ENCODE measurements at regions not wholly inside any gene's neighbourhood (a gene's known extent, or its start where the extent isn't known, plus 50 kb on each side); places are given as distances from the start of the nearest gene placed in this dataset.
"Not testable (repeated sequence)": the region's sequence is repeated elsewhere in the genome, so short reads cannot be mapped to it uniquely, and the experiment has no call there.

DNA sequence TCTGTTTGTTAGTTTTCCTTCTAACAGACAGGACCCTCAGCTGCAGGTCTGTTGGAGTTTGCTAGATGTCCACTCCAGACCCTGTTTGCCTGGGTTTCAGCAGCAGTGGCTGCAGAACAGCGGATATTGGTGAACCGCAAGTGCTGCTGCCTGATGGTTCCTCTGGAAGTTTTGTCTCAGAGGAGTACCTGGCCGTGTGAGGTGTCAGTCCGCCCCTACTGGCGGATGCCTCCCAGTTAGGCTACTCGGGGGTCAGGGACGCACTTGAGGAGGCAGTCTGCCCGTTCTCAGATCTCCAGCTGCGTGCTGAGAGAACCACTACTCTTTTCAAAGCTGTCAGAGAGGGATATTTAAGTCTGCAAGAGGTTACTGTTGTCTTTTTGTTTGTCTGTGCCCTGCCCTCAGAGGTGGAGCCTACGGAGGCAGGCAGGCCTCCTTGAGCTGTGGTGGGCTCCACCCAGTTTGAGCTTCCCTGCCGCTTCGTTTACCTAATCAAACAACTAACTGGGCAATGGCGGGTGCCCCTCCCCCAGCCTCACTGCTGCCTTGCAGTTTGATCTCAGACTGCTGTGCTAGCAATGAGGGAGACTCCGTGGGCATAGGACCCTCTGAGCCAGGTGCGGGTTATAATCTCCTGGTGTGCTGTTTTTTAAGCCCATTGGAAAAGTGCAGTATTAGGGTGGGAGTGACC is 634.3 kb upstream of the CHD1 start:
- DNase-seq, result not testable (repeated sequence)

DNA sequence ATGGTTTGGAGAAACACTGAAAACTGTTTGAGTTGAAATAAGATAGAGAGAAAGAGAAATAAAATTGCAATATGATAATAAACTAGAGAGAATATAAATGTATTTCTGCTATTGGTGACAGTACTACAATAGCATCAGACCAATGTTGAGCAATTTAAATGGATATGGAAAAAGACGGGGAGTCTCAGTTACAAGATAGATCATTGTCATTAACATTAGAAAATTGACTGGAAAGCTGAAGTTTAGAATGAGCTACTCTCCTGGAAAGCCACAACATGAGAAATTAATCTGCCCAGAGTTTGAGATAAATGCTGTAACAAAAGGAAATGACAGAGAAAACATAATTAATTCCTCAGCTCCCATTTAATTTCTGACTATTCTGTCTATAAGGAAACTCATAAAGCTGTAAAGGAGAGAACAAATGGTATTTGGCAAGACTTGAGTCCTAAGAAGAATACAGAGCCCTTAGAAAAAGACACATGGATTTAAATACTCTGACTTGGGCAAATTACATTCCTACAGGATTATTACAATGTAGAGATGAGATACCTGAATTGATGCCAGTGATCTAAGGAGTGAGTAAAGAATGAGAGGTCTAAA is 624.5 kb upstream of the CHD1 start:
- no peak for DNase-seq

DNA sequence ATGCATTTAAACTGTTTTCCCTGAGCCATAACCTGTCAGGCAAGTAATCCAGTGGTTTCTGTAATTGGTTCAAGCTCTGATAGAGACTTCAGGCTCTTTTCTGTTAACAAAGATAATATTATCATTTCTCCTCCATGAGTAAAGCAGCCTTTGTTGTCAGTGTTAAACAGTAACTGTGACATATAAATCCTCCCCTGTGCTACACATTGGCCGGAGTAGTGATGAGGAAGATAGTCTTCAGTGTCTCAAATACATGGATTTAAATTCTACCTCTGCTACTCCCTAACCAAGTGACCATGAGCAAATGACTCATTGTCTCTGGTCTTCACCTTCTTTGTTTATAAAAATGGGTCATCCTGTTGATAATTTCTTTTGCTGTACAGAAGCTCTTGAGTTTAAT is 615.5 kb upstream of the CHD1 start:
- DNase-seq, result peak; percentile 78

DNA sequence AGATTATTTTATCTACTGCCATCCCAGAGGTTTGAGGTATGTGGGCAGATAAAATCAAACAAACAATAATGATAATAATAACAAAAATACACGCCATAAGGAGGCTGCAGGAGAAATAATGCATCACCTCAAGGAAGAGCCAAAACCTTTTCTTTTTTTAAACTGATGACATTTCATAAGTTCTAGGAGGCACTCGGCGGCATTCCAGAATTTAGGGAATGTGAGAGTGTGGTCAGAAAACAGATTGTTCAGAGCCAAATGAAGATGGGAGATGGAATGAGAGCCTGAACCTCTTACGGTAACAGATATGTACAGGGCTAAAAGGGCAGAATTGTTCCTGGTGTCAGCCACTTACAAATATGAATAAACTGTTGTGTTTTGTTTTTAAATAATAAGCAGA is 615.0 kb upstream of the CHD1 start:
- no peak for DNase-seq

DNA sequence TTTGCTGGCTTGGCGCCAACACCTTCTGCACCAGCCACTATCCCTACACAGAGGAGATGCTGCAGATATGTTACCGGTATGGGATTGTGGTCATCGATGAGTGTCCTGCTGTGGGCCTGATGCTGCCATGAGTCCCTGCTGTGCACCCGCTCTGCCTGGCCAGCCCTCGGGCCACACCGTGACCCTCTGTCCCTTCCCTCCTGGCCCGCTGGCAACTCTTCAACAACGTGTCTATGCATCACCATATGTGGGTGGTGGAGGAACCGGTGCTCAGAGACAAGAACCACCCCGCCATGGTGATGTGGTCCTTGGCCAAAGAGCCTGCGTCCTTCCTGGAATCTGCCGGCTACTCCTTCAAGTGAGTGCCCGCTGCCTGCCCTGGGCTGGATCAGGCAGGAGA is 605.4 kb upstream of the CHD1 start:
- DNase-seq, result not testable (repeated sequence)

DNA sequence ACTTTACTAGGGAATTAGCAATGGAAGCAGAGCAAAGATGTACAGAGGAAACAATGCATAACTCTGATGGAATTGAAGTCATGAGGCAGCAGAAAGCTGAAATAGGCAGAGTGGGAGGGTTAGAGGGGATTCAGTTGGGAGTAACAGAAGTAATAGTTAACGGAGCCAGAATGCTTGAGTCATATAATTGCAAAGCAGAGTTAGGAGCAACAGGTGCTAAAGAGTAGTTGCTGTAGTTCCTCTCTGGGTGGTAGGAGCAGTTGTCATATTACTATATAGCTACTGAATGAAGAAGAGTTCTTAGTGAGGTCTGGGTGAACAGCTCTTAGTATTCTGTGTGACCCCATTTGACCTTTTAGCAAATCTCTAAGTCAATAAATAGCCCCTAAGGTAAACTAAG is 592.9 kb upstream of the CHD1 start:
- DNase-seq, result not testable (repeated sequence)

DNA sequence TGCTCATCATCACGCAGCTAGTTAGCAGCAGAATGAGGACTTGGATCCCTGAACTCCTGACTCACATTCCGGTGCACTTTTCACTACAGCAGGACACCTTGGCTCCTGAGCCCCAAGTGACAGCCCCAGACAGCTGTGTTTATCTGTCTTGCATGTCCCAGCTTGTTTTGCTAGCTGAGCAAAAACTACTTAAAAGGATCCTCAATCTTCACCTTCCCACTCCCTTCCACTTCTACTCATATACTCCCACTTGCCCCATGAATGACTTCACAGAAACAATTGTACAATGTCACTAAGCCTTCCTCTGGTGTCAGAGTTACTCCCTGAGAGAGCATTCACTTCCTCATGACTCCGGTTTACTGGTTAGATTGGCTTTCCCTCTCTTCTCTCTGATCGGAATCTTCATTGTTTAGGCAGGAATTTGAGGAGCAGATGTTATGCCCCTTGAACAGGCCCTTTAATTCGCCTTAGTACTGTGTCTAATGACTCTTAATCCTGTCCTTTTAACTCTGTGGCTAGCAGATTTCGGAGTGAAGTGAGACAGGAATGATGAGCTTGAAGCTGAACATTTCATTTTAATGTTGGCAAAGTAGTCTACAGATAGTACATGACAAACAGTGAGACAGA is 587.2 kb upstream of the CHD1 start:
- not testable (repeated sequence) for DNase-seq

DNA sequence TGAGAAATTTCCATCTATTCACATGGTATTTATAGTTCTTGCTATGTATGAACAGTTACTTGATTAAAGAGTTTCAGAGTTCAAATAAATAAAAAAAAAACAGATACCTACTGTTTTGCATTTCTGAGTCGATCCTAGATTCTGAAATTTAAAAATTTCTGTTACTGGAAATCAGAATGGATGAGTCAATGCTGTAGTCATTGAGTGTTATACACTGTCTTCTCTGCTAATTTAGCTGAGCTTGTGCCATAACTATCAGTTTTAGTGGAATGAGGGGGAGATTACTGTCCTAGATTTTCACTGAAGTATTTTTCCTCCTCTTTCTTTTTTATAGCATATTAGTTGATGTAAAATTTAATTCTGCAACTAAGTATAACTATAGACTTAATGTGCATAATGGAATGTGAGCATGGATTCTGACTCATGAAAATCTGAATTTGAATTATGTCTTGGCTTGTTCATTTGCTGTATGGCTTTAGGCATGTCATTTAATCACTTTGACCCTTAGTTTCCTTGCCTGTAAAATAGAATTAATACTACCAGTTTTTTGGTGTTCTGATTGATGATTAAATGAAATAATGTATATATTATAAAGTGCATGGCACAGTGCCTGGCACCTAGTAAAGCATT is 581.5 kb upstream of the CHD1 start:
- DNase-seq, result not testable (repeated sequence)

DNA sequence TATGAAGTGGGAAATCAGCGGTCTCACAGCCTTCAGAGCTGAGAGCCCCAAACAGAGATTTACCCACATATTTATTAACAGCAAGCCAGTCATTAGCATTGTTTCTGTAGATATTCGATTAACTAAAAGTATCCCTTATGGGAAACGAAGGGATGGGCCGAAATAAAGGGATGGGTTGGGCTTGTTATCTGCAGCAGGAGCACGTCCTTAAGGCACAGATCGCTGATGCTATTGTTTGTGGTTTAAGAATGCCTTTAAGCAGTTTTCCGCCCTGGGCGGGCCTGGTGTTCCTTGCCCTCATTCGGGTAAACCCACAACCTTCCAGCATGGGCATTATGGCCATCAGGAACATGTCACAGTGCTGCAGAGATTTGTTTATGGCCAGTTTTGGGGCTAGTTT is 580.3 kb upstream of the CHD1 start:
- not testable (repeated sequence) for DNase-seq

DNA sequence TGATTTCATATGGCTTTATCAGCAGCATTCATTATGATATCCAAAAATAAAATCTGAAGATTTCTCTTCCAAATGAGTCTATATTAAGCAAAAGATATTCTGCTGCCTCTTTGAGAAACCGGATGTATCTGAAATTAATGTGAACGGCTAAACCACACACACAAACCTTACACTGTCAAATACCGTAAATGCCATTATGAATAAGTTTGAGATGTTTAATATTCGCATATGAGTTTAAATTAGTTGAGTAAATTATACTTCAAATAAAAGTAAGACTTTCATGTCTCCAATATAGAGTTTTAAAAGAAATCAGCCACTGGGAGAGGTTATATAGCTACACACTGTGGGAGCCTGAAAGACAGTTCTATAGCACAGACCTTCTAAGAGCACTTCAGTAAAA is 566.6 kb upstream of the CHD1 start:
- DNase-seq, result not testable (repeated sequence)

DNA sequence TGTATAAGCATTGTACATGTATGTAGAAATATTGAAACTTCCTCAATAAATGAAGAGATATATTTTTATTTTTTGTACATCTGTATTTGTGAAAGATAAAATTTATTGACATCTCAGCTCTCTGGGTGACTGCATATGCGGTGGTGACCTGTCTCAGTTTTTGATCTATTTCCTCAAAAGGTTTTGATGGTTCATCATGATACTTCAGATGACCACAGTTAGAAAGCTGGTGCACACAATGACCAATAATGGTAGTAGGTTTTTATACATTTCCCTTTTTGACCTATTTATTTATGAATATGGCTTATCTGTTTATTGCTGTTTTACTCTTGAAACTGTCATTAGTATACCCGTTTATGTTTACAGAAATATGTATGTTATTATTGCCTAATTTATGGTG is 549.6 kb upstream of the CHD1 start:
- DNase-seq, result not testable (repeated sequence)

DNA sequence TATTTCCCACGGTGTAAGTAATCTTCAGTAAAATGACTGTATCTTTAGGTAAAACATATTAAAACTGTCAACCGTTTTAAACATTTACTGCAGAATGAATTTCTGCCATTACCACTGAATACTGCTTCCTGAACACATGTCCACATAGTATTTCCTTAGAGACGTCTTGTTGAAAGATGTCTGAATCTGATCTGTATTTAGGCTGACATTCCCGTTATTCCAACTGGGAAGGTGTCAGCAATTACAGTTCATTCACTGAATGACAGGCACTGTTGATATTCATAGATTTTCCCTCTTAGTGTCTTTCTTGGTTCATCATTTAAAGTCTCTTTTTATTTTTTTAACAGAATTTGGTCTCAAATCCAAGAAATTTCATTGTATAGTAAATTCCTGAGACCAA is 544.5 kb upstream of the CHD1 start:
- not testable (repeated sequence) for DNase-seq

DNA sequence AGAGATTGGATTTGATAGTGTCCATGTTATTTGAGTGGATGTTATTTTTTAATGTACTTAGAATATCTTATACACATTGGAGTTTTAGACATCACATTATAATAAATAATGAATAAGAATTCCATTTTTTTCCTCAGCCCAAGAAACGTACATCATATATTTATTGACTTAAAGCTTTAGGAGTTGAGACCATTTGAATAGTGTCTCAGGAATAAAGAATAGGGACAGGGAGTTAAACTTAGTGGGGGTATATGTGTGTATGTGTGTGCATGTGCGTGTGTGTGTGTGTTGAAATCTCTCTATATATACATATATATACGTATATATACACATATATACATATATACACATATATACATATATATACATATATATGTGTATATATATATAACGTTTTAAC is 542.9 kb upstream of the CHD1 start:
- not testable (repeated sequence) for DNase-seq

DNA sequence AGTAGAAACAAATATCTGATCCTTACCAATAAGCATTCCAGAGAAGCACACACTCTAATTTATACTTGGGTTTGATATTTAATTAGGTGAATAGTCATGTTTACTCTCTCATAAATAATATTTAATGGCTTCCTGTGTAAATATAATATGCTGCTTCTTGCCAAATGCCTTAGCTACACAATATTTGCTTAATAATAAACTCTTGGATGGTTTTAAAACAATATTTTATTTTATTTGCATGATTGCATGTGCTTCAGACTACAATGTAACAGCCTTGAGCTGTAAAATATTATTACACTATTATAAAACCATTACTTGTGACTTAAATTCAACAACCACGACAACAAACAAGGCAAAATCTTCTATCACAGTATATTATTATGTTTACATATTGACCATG is 542.4 kb upstream of the CHD1 start:
- DNase-seq, result not testable (repeated sequence)

DNA sequence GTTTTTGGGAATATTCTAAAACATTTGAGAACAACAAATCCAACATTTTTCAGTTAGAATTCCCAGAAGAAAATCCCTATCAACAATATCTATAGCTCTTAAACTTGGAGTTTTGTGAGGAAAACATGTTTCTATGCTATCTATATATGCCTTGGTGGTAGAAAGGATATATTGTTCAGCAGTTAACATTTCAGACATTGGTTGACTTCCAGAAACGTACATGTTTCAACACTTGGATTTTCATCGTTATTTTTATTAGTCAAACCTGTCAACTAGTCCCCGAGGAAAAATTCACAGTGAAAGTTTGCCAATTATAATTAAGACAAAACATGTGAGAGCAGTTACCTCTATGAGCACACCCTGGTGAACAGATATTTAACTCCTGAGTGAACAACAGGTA is 541.8 kb upstream of the CHD1 start:
- not testable (repeated sequence) for DNase-seq

DNA sequence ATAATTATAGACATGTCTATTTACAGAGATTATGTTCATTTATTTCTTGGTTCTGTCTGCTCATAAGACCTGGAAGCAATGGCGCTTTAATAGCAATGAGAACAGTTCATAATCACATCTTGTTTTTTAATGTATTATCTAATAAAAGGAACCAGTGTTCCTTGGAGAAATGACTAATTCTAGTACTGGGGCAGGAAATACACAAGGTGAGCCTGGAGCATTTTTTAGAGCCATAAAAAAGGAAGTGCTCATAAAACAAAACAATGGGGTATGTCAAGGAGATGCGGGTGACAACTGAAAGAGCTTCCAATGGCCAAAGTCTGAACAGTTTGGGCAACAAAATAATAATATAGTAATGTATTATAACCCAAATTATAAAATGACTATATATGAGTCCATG is 531.9 kb upstream of the CHD1 start:
- DNase-seq, result no peak

DNA sequence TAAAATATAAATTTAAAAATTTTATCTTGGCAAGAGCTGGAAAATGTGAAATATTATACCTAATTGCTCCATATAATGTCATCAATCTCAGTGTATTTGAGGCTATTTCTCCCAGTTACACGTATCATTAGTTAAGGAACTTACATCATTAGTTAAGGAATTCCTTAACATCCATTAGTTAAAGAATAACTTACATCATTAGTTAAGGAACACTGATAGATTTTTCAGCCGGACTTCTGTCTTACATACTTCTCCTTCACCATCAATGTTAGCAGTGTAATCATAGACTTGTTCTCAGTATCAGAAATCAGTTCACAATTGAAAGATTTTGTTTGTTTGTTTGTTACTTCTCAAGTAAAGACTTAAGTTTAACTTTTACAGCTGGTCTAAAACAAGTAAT is 524.4 kb upstream of the CHD1 start:
- no peak for DNase-seq

DNA sequence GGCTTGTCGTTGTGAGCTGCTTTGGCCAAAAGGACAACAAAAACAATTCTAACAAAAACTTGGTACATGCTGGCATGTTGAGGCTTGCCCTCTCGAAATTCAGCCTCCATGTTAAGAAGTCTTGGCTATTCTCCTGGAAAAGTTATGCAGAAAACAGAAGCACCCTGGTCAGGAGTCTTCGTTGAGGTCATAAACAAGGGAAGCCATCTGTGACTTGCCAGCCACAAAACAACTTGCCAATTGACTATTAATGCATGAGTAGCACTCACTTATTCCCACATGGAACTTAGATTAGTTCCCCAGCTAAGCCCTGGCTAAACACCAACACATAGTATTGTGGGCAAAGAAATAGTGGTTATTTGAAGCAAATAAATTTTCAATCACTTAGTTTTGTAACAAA is 521.0 kb upstream of the CHD1 start:
- DNase-seq, result no peak

DNA sequence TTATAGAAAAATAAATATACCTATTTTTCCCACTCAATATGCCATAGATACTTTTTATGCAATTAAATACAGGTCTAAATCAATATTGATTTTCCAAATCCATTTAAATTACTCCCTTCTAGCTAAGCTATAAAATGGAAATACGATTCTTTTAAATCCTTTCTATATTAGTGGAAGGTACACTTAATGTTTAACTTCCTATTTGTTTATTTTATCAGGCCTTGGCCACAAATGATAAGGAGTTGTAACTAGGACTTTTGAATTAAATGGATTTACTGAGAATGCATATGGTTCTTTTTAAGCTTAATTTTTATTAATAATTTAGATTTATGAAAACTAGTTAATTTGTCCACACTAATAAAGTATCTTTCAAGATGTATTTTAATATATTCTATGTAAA is 517.0 kb upstream of the CHD1 start:
- no peak for DNase-seq

DNA sequence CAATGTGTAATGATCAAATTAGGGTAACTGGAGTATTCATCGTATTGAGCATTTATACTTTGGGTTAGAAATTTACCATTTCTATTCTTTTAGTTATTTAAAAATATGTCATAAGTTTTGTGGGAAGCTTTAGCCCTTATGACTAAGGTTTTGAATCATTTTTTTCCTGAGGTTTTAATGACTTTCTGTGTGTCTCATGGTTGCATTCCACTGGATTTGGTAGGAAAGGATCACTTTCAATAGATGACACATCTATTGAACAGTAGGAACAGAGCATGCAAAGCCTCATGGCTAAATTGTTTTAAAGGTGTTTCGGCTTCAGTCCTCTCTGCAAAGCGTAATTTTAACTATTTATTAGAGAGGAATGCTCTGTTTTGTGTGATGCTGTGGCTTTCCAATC is 512.4 kb upstream of the CHD1 start:
- no peak for DNase-seq

DNA sequence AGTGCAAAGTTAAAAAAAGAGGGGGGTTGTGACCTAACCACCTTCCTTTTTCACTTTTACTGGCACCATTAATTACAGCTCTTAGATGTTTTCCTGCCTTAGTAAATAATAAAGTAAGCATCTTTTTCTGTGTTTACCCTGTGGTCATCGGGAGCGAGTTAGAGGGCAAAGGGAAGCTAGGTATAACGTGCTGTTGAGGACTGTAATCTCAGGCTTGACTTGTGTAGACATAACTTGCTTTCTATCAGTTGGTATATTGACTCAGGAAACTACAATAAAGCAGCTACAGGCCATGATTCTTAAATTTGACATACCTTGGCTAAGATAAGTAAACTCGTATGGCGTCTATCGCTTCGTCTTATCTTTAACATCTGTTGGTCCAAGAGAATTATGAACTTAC is 509.8 kb upstream of the CHD1 start:
- no peak for DNase-seq

DNA sequence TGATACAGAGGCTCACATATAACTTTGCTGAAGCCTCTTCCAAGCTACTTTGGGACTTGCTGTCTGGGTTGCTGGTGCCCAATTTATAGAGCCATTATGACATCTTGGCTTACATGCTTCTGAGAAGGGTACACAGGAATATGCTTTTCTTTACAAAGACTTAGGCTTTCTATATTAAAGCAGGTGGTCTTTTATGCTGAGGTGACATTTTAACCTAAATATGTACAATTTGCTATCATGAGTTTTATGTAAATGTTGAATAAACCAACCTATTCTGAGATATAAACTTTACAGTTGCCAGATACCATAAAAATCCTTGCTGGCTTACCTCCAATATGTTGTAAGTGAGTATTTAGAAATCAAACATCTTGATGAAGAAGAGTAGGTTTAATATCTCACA is 509.2 kb upstream of the CHD1 start:
- no peak for DNase-seq

DNA sequence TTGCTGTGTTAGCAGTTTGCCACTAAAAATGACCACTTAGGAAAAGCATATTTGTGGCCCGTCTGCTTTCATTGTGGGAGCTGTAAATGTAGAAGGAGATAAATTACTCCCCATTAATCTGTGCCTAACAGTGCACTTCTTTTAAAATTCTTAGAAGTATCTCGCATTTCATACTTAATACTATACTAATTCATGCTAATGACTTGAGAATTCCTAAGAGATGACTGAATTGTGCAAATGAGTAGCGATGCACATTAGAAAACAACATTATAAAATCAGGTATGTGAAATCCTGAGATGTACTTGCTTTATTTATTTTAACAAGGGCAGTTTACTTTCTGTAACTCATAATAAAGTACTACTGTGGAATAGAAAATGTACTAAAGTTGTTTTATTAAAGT is 494.6 kb upstream of the CHD1 start:
- DNase-seq, result not testable (repeated sequence)

DNA sequence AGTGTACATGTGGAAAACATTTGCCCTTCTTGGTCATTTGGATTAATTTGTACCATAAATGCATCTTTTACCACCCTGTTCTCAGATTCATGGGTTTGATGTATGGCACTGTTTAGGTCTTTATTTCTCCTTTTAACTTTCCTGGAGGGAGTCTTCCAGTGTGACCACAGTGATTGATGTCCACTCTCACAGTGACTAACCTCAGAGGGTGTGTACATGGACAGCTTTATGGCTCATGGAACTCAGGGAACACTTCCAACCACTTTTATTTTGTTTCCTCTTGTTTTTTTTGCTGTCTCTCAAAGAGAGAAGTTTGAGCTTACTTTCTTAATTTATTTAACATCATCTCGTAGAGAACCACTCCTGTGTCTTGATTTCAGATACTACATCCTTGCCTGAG is 489.8 kb upstream of the CHD1 start:
- DNase-seq, result not testable (repeated sequence)

All from OCI-M1 (cell line).